HG03521 (cell line): ENCODE measurements at regions not wholly inside any gene's neighbourhood (a gene's known extent, or its start where the extent isn't known, plus 50 kb on each side); places are given as distances from the start of the nearest gene placed in this dataset.
A peak's percentile ranks its signal among the peaks of the same experiment; 100 is the strongest.

Experiments used
- ATAC-seq: cut with Tn5 transposase; IDR thresholded peaks from one replicate; pipeline ENCODE4 v1.9.1; 2021; ENCODE audit warnings: mild to moderate bottlenecking, moderate library complexity; ENCODE audit not compliant: unreplicated experiment

DNA sequence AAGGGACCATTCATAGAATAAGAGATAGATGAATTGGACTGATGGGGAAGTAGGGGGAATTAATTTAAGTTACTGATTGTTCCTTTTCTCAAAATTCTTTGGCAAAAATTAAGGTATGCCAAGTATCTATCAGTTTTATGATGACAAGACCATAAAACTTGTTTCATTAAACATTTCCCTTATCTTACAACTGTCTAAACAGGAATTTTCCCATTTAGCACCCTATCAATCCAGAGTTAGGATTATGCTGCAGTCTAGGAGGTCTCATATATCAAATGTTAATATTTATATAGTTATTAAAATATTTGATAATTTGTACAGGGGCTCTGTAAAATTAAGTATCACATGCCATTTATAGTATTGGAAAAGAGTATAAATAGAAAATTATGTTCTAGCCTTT, 51.5 kb upstream of the ARID1B start:
- no peak for ATAC-seq

DNA sequence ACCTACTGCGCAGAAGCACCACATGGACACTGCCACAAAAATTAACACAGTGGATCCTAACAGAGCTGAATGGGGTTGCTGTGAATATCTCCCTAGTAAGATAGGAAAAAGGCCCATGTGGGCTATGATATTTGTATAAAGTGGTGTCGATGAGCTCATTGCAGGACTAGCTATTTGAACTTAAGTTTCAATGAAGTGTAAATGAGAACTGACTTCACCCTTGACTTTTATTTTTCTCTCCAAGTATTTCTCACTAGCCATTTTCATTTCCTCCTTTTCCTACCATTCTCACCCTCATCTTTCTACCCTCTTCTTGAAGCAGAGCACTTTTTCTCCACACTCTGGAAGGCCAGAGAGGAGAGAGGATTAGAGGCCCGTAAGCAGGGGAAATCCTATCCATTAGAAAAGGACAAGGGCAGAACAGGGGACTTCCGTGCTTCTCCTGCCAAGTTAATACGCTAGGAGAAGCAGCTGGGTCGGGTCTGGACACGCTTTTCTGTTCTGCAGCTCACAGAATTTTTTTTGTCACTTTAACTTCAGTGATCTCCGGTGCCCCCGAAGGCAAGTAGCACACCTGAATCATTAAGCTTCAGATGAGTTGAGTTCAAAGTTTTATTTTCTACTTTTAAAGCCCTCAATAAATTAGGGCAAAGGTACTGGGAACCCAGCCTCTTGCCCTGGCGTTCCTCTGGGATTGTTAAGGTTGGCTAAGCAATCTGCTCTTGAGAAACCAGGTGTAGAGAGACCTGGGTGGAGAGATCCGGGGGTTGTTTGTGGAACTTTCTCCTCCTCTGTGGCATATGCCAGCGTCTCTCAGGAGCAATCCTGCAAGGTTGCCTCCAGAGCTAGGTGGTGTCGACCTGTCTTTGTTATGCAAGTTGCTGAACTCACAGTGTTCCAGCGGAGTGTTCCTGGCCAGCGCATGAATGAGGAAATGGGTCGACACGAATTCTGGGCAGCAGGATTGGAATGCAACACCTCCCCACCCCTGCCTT, 56.2 kb upstream of the ARID1B start:
- peak; percentile 42 for ATAC-seq

DNA sequence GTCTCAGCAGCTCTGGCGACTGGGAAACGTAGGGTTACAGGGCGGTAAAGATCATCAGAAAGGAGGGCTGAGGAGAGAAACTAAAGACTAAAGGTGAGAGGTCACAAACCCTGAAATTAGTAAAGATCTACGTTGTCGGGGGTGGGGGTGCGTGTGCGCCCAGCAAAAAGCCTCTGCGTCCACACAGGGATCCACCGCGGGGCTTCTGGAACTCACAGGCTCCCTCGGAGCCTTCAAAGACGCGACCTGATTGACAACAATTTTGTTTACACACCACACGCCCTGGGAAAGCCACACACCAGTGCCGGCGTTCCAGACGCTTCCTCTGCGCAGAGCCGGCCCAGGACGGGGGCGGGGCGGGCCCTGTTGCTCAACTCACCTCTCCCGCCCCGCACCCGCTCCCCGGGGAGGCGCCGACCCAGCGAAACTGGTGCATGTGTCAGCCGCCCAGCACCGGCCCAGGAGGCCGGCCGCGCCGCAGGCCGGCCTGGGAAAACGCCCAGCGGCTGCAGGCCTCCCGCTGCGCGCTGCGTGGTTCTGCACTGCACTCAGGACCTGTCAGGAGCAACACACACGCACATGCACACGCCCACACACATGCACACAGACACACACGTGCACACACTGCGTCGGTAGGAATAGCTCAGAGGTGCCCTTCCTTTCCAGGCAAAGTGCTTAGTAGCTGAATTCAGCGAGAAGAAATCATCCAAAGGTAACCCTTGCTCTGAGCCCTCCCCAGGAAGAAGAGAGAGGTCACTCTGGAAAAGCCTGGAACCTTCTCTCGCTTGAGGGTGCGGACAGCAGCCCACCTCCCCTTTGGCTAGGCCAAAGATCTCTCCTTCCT, 57.2 kb upstream of the ARID1B start:
- ATAC-seq: peak; percentile 75

DNA sequence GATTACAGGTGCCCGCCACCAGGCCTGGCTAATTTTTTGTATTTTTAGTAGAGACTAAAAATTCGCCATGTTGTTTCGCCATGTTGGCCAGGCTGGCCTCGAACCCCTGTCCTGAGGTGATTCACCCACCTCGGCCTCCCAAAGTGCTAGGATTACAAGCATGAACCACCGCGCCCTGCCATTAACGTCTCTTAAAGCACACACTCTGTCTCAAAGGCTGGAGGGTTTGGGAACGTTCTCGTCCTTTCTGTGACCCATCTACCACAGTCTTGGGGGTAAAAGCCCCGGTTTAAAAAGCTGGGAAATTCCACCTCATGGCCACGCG, 57.8 kb upstream of the ARID1B start:
- ATAC-seq: no peak

DNA sequence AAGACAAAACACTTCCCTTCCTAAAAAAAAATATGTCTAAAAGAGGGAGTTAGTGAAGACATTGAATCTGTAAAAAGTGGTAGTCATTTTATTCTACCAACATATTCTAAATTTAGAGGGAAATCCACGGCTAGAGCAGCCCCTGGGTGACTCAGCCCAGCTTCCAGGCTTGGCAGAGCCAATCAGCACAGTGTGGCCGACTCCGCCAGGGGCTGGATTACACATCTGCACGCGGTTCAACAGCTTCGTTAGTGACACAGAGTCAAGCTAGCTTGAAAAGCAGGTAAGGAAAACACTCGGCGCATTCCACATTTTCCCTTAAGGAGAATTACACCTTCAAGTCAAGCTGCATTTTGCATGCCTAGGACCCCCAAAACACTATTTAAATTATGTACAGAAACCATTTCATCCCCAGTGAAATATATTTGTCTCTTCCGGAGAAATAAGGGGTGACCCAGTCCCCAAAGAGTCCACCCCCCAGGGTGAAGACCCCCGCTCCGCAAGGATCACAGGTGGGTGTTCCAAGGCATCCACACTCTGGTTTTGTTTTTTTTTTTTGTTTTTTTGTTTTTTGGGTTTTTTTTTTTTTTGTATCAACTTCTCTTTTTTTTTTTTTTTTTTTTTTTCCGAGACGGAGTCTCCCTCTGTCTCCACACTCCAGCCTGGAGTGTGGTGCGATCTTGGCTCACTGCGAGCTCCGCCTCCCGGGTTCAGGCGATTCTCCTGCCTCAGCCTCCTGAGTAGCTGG, 58.4 kb upstream of the ARID1B start:
- no peak for ATAC-seq

DNA sequence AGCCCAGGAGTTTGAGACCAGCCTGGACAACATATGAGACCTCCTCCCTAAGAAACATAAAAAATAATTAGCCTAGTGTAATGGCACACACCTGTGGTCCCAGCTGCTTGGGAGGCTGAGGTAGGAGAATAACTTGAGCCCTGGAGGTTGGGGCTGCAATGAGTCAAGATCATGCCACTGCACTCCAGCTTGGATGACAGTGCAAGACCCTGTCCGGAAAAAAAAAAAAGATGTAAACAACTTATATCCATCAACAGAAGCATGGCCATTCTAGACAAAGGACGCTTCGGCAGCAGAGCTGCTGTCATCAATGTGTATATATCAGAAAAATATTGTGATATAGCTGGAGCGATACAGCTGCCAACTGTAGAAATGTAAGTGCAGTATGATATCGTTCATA, 59.6 kb upstream of the ARID1B start:
- no peak for ATAC-seq

DNA sequence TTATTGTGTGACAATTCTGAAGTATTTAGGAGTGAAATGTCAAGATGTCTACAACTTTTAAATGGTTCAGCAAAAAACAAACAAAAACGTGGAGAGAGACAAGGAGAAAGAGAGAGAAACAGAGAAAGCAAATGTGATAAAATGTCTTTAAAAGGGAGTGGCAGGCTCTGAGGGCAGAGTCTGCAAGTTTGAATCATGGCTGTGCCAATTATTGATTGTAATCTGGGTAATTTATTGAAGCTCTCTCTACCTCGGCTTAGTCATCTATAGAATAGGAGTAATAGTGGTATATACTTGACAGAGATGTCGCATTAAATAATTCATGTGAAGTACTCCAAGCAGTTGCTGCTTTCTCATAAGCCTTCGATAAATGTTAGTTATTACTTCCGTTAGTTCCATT, 61.3 kb upstream of the ARID1B start:
- no peak for ATAC-seq

DNA sequence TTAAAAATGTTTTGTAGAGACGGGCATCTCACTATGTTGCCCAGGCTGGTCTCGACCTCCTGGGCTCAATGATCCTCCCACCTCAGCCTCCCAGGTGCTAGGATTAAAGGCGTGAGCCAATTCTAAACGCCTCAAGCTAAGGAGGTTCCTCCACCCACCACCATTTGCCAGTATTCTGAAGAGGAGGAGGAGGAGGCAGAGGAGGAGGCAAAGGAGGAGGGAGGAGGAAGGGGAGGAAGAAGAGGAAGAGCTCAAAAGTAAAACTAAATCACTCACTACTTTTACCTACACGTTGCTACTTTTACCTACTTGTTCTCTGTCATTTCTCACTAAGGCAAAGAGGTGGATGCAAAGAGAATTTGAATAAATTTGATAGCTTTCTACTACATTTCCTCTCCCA, 63.6 kb upstream of the ARID1B start:
- no peak for ATAC-seq

DNA sequence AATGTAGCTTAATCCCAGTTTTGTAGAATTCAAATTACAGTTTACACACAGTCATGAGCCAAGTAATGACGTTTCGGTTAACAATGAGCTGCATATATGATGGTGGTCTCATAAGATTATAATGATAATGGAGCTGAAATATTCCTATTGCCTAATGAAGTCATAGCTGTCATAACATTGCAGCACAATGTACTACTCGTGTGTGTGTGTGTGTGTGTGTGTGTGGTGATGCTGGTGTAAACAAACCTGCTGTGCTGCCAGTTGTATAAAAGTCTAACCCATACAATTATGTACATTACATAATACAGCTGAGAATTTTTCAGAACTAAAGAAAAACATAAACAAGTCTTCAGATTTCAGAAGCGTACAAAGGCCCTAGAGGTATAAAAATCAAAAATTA, 66.7 kb upstream of the ARID1B start:
- no peak for ATAC-seq

DNA sequence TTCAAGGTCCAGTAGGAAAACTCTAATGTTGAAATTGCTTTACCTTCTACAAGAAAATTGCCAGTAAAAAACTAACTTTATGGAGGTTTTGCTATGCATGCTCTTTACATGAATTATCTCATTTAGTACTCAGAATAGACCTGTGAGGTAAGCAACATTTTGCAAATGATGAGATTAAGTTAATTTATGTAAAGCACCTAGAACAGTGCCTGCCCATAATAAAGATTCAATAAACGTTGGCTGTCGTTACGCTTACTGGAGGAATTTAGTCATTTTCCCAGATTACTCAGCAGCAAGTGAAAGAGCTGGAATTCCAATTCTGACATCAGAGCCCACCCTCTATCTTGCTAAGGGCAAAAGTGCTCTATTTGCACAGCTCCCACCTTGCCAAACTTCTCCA, 69.4 kb upstream of the ARID1B start:
- ATAC-seq: no peak

DNA sequence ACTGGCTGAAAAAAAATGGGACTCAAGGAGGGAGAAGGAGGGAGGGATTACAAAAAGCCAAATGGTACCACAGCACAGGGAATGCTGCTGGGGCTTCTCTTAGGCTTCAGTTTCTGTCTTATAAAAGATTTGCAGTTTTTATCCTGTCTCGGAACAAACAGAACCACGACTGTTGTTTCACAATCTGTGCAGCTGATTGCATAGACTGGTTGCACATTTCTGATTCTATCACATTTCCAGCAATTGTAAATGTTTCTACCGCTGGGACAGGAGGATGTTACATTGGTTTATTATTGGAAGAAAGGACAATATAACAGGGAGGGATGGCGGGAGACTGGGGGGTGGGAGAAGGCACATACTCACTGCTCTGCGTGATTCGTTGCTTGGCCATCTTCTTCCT, 73.5 kb upstream of the ARID1B start:
- no peak for ATAC-seq

DNA sequence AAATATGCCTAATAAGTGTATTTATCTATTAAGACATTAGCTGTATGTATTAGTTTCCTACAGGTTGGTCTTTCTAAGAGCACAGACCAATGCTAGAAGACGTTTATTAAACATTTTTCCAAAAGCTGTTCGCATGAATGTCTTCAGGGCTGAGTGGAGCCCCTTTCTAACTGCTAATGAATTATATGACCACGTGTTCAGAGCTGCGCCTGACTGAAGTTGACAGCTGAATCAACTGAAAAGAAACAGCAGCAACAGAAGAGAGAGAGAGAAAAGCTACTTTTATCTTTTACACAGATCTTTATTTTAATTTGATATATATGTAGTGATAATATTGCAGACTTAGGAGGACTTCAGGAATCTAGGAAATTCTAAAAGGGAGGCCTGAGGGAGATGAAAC, 75.2 kb upstream of the ARID1B start:
- no peak for ATAC-seq

DNA sequence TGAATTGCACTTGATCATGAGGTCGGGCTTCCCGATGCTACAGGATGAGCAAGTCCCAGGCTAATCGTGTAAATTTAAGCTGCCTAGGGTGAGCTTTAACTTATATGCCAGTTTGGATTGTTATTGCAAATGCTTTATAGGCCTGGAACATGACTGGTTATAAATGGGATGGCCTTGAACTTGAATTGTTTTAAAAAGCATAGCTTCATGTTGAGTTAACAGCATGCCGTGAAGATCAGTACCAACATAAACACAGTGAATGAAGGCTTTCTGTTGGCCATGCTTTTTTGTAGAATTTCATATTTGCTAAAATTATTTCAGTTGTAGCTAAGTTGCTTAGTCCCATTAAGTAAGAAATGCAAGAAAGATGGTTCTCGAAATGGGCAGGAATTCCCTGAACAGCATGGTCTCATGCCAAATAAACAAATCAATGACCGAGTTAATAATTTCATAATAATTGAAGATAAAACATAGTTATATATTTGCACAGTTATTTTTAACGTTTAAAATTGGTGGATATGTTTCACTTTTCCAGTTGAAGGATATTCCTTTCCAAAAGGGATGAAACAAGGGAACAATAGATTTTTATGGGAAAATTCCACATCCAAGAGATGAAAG, 76.6 kb upstream of the ARID1B start:
- ATAC-seq: no peak

DNA sequence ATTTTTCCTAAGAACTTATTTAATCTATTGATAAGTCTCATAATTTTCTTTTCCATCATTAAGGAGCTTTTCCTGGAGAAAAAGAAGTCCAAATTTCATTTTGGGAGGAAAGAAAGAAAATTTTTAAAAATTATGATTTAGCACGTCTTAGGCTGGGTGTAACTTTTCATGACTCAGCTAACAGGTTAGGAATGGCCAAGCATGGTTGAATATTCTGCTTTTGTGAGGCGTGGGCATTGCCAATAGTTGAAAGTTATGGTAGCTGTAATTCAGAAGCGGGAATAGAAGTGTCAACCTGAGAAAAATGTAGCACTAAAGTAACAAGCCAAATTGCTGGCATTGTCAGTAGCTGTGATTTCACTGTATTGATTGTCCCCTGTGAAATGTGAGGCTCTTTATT, 77.2 kb upstream of the ARID1B start:
- ATAC-seq: no peak

DNA sequence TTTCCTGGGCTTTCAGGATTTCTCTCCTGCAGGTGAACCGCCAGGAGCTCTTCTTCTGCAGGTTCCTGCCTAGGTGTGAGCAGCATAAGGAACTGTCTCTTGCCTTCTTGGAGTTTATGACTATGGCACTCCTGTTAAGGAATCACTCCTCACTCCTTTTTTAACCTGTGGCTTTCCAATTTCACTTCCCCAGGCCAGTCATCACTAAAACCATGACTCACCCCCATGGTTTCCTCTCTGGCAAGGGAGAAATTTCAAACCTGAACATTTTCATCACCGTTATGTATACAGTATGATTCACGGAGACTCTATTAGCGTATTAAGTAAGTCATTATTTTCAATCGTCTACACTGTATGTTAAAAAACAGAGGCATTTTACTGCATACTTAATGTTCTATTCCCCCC, 78.2 kb upstream of the ARID1B start:
- no peak for ATAC-seq

DNA sequence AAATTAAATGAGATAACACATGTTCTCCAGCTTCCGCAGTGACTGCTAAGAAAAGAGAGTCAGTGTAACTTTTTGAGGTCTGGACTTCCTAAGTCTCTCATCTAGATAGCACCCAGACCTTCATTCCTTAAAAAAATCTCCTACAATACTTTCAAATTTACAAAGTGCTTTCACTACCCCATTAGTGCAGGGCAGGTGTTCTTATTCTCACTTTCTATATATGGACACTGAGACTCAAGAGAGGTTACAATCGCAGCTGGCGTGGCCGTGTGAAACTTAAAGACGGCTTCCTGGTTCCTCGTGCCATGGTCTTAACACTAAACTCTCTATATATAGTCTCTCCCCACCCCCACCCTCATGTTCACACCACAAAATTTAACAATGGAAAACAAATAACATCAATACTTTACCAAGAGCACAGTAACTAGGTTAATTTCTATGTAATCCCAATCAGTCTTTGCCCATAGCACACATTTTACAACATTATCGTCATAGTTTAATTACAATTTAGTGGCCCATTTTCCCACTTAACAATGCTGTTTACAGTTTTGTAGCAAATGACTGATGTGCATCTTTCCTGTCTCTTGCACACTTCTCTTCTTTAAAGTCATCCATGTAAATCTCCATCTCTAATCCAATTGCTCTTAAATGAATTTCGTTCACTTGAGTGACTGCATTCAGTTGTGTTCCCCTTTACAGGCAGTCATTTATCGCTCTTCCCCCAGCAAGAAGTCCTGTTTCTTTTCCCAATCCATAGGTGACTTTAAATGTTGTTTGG, 78.8 kb upstream of the ARID1B start:
- ATAC-seq: peak; percentile 84

DNA sequence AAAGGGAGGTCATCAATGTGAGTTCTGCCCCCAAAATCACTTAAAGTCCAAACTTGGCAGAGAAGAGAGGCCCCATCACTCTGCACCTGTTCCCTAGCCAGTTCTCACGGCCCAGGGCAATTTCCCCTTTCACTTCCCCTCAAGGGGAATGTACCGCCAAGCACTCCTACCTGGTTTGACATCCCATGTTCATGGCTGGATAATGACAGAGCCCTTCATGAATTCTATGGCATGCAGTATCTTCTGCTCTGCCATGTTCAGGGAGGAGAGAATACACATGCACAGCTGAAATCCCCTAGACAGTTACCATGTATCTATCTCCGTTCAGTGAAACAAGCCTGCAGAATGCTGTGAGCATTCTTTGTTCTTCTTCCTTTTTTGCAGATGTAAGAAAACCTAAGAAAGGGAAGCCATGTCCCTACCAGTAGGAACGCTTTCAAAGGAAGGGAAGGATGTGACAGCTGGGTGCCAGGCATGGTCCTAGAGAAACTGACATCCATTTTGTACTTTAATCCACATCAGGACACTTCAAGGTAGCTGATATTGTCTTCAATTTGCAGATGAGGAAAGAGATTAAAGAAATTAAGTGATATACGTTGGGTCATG, 79.8 kb upstream of the ARID1B start:
- ATAC-seq: peak; percentile 32

DNA sequence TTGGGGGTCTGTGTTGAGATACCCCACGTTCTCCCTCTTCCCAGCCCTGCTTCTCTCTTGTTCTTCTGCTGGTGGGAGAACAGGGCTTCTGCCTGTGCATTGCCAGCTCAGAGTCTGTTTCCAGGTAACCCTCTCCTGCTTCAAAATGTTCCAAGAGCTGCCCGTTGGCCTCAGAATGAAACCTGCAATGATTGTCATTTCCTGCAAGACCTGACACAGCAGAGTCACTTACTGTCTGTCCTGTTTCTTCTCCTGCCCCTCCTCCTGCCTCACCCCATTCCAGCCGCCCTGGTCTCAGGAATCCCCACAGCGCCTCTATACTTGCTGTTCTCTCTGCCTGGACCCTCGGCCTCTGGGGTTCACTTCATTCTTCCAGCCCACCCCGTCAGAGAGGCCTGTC, 81.4 kb upstream of the ARID1B start:
- ATAC-seq: no peak

DNA sequence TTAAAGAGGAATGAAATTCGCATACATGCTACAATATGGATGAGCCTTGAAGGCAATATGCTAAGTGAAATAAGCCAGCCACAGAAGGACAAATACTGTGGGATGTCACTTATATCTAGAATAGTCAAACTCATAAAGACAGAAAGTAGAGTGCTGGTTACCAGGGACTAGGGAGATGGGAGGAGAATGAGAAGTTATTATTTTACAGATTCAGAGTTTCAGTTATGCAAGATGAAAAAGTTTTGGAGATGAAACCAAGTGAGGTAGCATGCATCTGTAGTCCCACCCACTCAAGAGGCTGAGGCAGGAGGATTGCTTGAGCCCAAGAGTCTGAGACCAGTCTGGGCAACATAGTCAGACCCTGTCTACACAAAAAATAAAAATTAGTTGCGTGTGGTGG, 82.5 kb upstream of the ARID1B start:
- ATAC-seq: no peak

DNA sequence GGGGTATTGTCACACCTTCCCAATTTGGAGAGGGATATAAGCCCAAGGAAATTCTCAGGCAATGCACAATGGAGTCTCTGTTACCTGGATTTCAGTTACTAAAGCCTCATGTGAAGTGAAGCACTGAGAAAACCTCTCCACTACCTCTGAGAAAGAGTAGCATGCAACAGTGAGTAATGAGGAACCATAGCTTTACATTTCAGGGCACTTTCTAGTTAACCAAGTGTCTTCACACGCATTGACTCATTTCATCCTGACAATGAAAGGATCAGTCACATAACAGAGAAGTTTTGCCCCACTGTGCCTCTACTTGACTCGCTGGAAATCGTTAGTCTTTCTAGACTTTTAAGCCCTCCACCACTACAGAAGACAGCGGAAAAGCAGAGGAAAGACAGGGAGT, 86.2 kb upstream of the ARID1B start:
- peak; percentile 53 for ATAC-seq
